GM12878 (cell line): ENCODE measurements at regions not wholly inside any gene's neighbourhood (a gene's known extent, or its start where the extent isn't known, plus 50 kb on each side); places are given as distances from the start of the nearest gene placed in this dataset.

Source experiments
- ATAC-seq: fragments of 200-7000 bp; cut with Tn5 transposase; 3 replicates; pipeline ENCODE4 v1.9.1; 2020; ENCODE audit warnings: mild to moderate bottlenecking, moderate library complexity
- BruUV-seq: library from RNA; stranded (reverse); fragments of 400-500 nt; replicated peaks from 2 replicates; lab custom pipeline; 2021; lab: Mats Ljungman, UMichigan
- CTCF ChIA-PET: fragments of 300-600 bp; sonication (Branson Sonifier 250); formaldehyde crosslinking; extraction: SDS; loops from one replicate; lab custom pipeline; 2021; ENCODE audit warnings: inconsistent platforms; lab: Yijun Ruan, JAX
- POLR2A ChIA-PET: fragments of 350-600 bp; formaldehyde crosslinking; extraction: SDS; loops from one replicate; lab custom pipeline; 2021; ENCODE audit warnings: inconsistent platforms; lab: Charles Lee
- RAD21 ChIA-PET: fragments of 300-600 bp; sonication (Branson Sonifier 250); formaldehyde crosslinking; loops from one replicate; lab custom pipeline; 2023; ENCODE audit warnings: antibody characterized with exemption; ENCODE audit not compliant: unreplicated experiment; lab: Charles Lee
- SMC1A ChIA-PET: fragments of 300-600 bp; sonication (Branson Sonifier 250); formaldehyde crosslinking; loops from one replicate; lab custom pipeline; 2023; ENCODE audit not compliant: unreplicated experiment, uncharacterized antibody; lab: Charles Lee
- DNase-seq: peaks from one replicate; pipeline ENCODE4 v3.0.0-alpha.2; 2011; ENCODE audit warnings: low read depth, low spot score
- FAIRE-seq: peaks from 3 replicates; lab custom pipeline; 2011; peaks lifted over from hg19 to GRCh38; lab: Jason Lieb, UNC
- H2AFZ ChIP-seq: 2 replicates; pipeline ENCODE4 v1.6.0; 2011; ENCODE audit warnings: low read depth, low read length, control low read depth; ENCODE audit not compliant: control insufficient read depth
- H3K27ac ChIP-seq: 2 replicates; pipeline ENCODE4 v1.5.1; 2011; ENCODE audit warnings: control low read depth; ENCODE audit not compliant: control insufficient read depth, insufficient read depth
- H3K27me3 ChIP-seq, 2 experiments: replicated peaks in 1 of 2; 2 replicates each; pipeline versions ENCODE4 v1.6.0 to v1.6.1; 2011; ENCODE audit warnings: low read length in 1 of 2; ENCODE audit not compliant: control insufficient read depth in 2 of 2, insufficient read depth in 2 of 2
- H3K36me3 ChIP-seq, 2 experiments: 2 replicates each; pipeline ENCODE4 v1.5.1; 2011; ENCODE audit warnings: low read length in 1 of 2; ENCODE audit not compliant: control insufficient read depth in 2 of 2, insufficient read depth in 2 of 2
- H3K4me1 ChIP-seq: 2 replicates; pipeline ENCODE4 v1.6.1; 2011; ENCODE audit warnings: mild to moderate bottlenecking, low read length, moderate library complexity, mixed read lengths; ENCODE audit not compliant: control insufficient read depth, insufficient read depth
- H3K4me2 ChIP-seq: 2 replicates; pipeline ENCODE4 v1.6.0; 2011; ENCODE audit warnings: control low read depth; ENCODE audit not compliant: control insufficient read depth, insufficient read depth
- H3K4me3 ChIP-seq: fragments of 200-600 bp; sonication (generic); 2 replicates; pipeline ENCODE4 v1.5.1; 2016
- H3K79me2 ChIP-seq: 2 replicates; pipeline ENCODE4 v1.6.0; 2011; ENCODE audit warnings: low read length; ENCODE audit not compliant: control insufficient read depth, insufficient read depth
- H3K9ac ChIP-seq: 2 replicates; pipeline ENCODE4 v1.8.0; 2011; ENCODE audit warnings: low read length, control low read depth, mixed read lengths; ENCODE audit not compliant: control insufficient read depth, insufficient read depth
- H3K9me3 ChIP-seq: replicated peaks from 3 replicates; pipeline ENCODE4 v1.5.1; 2011; ENCODE audit warnings: mild to moderate bottlenecking, low read length; ENCODE audit not compliant: control insufficient read depth, insufficient read depth
- H4K20me1 ChIP-seq: 2 replicates; pipeline ENCODE4 v1.6.0; 2011; ENCODE audit not compliant: control insufficient read depth, insufficient read depth
- CUX1 ChIP-seq: IDR thresholded peaks from 2 replicates; pipeline ENCODE4 v1.6.1; 2012; ENCODE audit warnings: improper control_type of control experiment, low read depth, low read length; ENCODE audit not compliant: insufficient replicate concordance
- E4F1 ChIP-seq: fragments of 450-650 bp; IDR thresholded peaks from 2 replicates; pipeline ENCODE4 v1.6.1; 2018; ENCODE audit warnings: borderline replicate concordance, mild to moderate bottlenecking; ENCODE audit not compliant: partially characterized antibody
- EP300 ChIP-seq, 2 experiments: fragments of 150-350 bp in 1 of 2; IDR thresholded peaks; 2 replicates each; pipeline ENCODE4 v1.6.1; 2011 to 2012; ENCODE audit warnings: low read depth in 2 of 2, low read length in 2 of 2, borderline replicate concordance in 1 of 2, improper control_type of control experiment in 1 of 2, inconsistent platforms in 1 of 2; ENCODE audit not compliant: control insufficient read depth in 1 of 2
- HCFC1 ChIP-seq: fragments of 150-350 bp; IDR thresholded peaks from 2 replicates; pipeline ENCODE4 v1.6.1; 2014; ENCODE audit warnings: low read length
- KDM1A ChIP-seq: fragments of 200-600 bp; sonication (generic); IDR thresholded peaks from 2 replicates; pipeline ENCODE4 v1.6.1; 2016; ENCODE audit warnings: borderline replicate concordance
- PML ChIP-seq: IDR thresholded peaks from 2 replicates; pipeline ENCODE4 v1.6.1; 2012; ENCODE audit warnings: low read length, inconsistent platforms
- RUNX3 ChIP-seq: IDR thresholded peaks from 2 replicates; pipeline ENCODE4 v1.6.1; 2012; ENCODE audit warnings: low read length, inconsistent platforms
- SRF ChIP-seq, 2 experiments: IDR thresholded peaks; 2 replicates each; pipeline ENCODE4 v1.6.1; 2011; ENCODE audit warnings: low read depth in 2 of 2, low read length in 2 of 2, mild to moderate bottlenecking in 1 of 2, moderate library complexity in 1 of 2
- STAT3 ChIP-seq: IDR thresholded peaks from 2 replicates; pipeline ENCODE4 v1.6.1; 2011; ENCODE audit warnings: low read depth, low read length, improper control_type of control experiment
- YBX1 ChIP-seq: fragments of 450-650 bp; IDR thresholded peaks from 2 replicates; pipeline ENCODE4 v1.6.1; 2016; ENCODE audit warnings: antibody characterized with exemption
- ZNF384 ChIP-seq: IDR thresholded peaks from 2 replicates; pipeline ENCODE4 v1.6.1; 2012; ENCODE audit warnings: low read depth, mild to moderate bottlenecking, low read length, improper control_type of control experiment, borderline replicate concordance
- WGBS: methylation state at CpG from one replicate; pipeline ENCODE4 v1.1.6; 2016; ENCODE audit warnings: low lambda C conversion rate; ENCODE audit not compliant: insufficient replicate concordance, insufficient coverage; ENCODE audit errors: missing lambda C conversion rate; 5-methylcytosine and 5-hydroxymethylcytosine counted together
- in situ Hi-C: fragments of 300-500 bp; cut with MboI; formaldehyde crosslinking; loops from 9 replicates; pipeline ENCODE4 v1.14.3; 2018; ENCODE audit warnings: mixed read lengths
- intact Hi-C: fragments of 100-400 bp; cut with micrococcal nuclease; formaldehyde crosslinking; loops from one replicate; pipeline ENCODE4 v1.14.2; 2022; ENCODE audit not compliant: unreplicated experiment
- TF ChIP-seq, protein P1 (sequence below): fragments of 450-650 bp; IDR thresholded peaks from 2 replicates; pipeline ENCODE4 v1.6.1; 2016; ENCODE audit warnings: mild to moderate bottlenecking, moderate library complexity, borderline replicate concordance

DNA sequence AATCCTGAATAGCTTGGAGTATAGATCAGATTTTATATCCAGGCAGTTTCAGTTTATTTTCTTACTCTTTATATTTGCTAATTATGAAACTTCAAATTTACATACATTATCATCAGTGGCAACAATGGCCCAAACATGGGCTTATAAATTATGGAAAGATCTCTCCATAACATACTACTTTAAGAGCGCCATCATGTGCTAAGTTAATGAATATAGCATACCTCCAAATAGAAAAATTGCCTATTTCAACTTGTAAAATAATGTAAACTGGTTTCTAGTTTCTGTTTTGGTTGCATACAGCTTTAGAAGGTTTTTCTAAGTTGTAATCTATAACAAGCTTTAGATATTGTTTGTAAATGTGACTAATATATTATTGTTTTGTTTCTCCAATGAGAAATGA, 531.3 kb upstream of the UBE2E2 start:
- Histone ChIP-seq H2AFZ (no peak overlapping the region), H3K36me3 (no peaks in the 10 kb centered on the region), H3K79me2 (no peaks in the 10 kb centered on the region), H3K4me1 (no peaks in the 10 kb centered on the region), H3K9me3 (no peaks in the 10 kb centered on the region), H3K4me2 (no peak overlapping the region), H3K9ac (no peak overlapping the region), H3K27ac (no peak overlapping the region), H4K20me1 (no peaks in the 10 kb centered on the region), H3K27me3 (no peaks in the 10 kb centered on the region), H3K4me3 (no peak overlapping the region)
- 0% methylated on average over 1 of the region's 1 CpG for WGBS
- TF ChIP-seq PML (no peak), EP300 (IDR thresholded peaks at IDR 0.05; ENCODE audit: borderline replicate concordance in 1 of 2, control insufficient read depth in 1 of 2, low read depth in 2 of 2, low read length in 2 of 2) (no peak), STAT3 (no peak), E4F1 (no peak), YBX1 (no peak), ZNF384 (no peak), RUNX3 (no peak), SRF (IDR thresholded peaks at IDR 0.05; ENCODE audit: low read depth in 2 of 2, low read length in 2 of 2) (no peak), HCFC1 (no peak), CUX1 (no peak), KDM1A (no peak)
- TF ChIP-seq, protein P1, sequence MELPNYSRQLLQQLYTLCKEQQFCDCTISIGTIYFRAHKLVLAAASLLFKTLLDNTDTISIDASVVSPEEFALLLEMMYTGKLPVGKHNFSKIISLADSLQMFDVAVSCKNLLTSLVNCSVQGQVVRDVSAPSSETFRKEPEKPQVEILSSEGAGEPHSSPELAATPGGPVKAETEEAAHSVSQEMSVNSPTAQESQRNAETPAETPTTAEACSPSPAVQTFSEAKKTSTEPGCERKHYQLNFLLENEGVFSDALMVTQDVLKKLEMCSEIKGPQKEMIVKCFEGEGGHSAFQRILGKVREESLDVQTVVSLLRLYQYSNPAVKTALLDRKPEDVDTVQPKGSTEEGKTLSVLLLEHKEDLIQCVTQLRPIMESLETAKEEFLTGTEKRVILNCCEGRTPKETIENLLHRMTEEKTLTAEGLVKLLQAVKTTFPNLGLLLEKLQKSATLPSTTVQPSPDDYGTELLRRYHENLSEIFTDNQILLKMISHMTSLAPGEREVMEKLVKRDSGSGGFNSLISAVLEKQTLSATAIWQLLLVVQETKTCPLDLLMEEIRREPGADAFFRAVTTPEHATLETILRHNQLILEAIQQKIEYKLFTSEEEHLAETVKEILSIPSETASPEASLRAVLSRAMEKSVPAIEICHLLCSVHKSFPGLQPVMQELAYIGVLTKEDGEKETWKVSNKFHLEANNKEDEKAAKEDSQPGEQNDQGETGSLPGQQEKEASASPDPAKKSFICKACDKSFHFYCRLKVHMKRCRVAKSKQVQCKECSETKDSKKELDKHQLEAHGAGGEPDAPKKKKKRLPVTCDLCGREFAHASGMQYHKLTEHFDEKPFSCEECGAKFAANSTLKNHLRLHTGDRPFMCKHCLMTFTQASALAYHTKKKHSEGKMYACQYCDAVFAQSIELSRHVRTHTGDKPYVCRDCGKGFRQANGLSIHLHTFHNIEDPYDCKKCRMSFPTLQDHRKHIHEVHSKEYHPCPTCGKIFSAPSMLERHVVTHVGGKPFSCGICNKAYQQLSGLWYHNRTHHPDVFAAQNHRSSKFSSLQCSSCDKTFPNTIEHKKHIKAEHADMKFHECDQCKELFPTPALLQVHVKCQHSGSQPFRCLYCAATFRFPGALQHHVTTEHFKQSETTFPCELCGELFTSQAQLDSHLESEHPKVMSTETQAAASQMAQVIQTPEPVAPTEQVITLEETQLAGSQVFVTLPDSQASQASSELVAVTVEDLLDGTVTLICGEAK: no peak
- DNase-seq (no peak), FAIRE-seq (no peak), ATAC-seq (no peak)
- RAD21 ChIA-PET: no interaction called here
- SMC1A ChIA-PET: no interaction called here
- intact Hi-C loops (no loop called here), in situ Hi-C loops (no loop called here)
- CTCF ChIA-PET: no interaction called here
- POLR2A ChIA-PET: no interaction called here
- no TSS peak for BruUV-seq
